ENCODE measurements at regions not wholly inside any gene's neighbourhood (a gene's known extent, or its start where the extent isn't known, plus 50 kb on each side); places are given as distances from the start of the nearest gene placed in this dataset.

DNA sequence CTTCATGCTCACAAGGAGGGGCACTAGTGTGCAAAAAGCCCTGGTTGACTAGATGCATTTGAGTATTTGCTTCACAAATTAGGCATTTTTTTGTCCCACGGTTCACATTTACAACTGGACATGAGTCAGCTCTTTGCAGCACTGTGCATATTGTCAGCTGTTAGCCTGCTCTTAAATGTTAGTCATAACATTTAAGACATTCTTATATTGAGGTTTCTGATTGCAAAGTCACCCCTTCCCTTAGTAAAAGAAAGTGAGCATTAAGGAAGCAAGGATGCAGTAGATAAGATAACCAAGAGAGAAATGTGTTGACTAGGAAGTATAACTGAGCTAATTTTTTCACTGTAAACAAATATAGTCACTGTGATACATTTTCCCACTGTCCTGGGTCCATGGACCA, 132.6 kb upstream of the CTTNBP2NL start:
- no peak overlapping the region for H3K4me3 ChIP-seq (ENCODE audit: low read depth, low read length)
- TF ChIP-seq, protein P1, sequence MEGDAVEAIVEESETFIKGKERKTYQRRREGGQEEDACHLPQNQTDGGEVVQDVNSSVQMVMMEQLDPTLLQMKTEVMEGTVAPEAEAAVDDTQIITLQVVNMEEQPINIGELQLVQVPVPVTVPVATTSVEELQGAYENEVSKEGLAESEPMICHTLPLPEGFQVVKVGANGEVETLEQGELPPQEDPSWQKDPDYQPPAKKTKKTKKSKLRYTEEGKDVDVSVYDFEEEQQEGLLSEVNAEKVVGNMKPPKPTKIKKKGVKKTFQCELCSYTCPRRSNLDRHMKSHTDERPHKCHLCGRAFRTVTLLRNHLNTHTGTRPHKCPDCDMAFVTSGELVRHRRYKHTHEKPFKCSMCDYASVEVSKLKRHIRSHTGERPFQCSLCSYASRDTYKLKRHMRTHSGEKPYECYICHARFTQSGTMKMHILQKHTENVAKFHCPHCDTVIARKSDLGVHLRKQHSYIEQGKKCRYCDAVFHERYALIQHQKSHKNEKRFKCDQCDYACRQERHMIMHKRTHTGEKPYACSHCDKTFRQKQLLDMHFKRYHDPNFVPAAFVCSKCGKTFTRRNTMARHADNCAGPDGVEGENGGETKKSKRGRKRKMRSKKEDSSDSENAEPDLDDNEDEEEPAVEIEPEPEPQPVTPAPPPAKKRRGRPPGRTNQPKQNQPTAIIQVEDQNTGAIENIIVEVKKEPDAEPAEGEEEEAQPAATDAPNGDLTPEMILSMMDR (IDR thresholded peaks at IDR 0.05; ENCODE audit: insufficient read depth, low read length) = no peak
- DNase-seq (ENCODE audit: low read depth) = peak; percentile 75

DNA sequence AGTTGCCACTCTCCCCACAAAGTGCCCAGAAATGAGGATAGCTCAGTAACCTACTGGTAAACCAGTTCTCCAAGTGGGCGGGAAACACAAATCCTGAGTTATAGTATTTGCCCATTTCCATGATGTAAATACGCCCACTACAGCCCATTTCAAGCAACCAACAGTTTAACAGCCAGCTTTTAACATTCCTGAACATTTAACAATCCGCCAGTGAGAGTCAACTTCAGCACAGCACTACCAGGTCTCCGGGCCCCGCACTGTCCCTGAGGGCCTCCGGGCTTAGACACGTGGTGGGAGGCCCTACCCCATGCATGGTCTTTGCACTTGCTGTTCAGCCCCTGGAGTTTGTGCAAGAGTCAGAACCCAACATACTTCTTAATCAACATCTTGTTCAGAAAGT, 132.0 kb upstream of the CTTNBP2NL start:
- no peak overlapping the region for H3K4me3 ChIP-seq (ENCODE audit: low read depth, low read length)
- peak; percentile 12 for DNase-seq (ENCODE audit: low read depth)
- TF ChIP-seq, protein P1 (IDR thresholded peaks at IDR 0.05; ENCODE audit: insufficient read depth, low read length) = no peak

- TF ChIP-seq, protein P1 (IDR thresholded peaks at IDR 0.05; ENCODE audit: insufficient read depth, low read length) = no peak
- peak; percentile 31 for DNase-seq (ENCODE audit: low read depth)
- H3K4me3 ChIP-seq (ENCODE audit: low read depth, low read length) = no peak overlapping the region
Observed at GRCh38 chr1:112264553-112264952, 131.5 kb upstream of the CTTNBP2NL start.

GRCh38 chr1:112265931-112266330, 130.1 kb upstream of the CTTNBP2NL start:
- TF ChIP-seq, protein P1 (IDR thresholded peaks at IDR 0.05; ENCODE audit: insufficient read depth, low read length) = no peak
- peak; percentile 13 for DNase-seq (ENCODE audit: low read depth)
- no peak overlapping the region for H3K4me3 ChIP-seq (ENCODE audit: low read depth, low read length)

DNA sequence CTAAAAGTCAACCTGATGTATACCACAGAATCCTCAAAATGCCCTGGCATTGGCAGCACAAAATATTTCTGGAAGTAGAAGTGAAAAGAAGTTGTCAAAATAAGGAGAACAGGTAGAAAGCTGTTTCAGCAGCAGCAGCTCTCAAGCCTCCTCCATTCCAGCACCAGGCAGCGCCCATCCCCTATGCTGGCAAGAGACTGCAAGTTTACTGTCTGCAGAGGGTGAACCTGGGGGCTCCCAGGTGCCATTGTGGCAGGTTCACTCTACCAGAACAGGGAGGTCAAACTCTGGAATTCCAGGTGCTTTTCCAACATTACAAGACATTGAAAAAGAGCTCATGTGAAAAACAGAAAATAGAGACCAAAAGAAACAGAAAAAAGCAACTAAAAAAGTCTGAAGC, 128.8 kb upstream of the CTTNBP2NL start:
- no peak for DNase-seq (ENCODE audit: low read depth)
- H3K4me3 ChIP-seq (ENCODE audit: low read depth, low read length) = no peak overlapping the region
- TF ChIP-seq, protein P1 (IDR thresholded peaks at IDR 0.05; ENCODE audit: insufficient read depth, low read length) = no peak

DNA sequence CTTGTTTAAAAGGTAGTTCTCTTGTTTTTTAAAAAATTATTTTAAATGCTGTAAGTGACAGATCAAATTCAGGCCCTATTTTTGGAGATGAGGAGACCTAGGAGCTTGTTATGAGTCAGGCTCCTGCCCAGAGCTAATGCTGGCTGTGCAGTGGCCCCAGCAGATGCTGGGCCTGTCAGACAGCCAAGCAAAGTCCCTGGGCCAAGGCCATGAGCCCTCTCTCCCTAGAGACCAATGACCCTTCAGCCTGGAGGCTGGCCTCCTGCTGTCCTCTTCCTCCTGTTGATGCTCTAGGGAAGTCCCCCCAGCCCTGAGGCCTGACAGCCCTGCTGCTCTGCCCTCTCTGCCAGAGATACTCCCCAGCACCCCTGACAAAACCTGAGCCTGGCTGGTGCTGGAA, 128.1 kb upstream of the CTTNBP2NL start:
- peak; percentile 20 for DNase-seq (ENCODE audit: low read depth)
- TF ChIP-seq, protein P1 (IDR thresholded peaks at IDR 0.05; ENCODE audit: insufficient read depth, low read length) = no peak
- no peak overlapping the region for H3K4me3 ChIP-seq (ENCODE audit: low read depth, low read length)

DNA sequence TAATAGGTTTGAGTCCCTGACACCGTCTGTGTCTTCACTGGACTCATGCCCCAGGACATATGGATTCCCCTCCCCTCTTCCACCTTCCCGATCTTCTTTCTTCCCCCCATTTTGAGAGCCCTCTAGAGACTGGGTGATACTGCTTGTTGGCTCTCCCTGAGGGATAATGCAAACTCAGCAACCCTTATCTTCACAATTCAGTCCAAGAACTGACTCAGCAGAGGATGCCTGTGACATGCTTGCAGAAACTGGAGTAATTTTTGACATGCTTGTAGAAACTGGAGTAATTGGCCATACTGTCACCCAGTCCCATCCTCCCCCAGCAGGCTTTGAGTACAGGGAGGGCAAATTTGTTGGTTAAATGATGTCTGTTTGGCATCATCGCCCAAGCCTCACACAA, 127.6 kb upstream of the CTTNBP2NL start:
- H3K4me3 ChIP-seq (ENCODE audit: low read depth, low read length) = no peak overlapping the region
- TF ChIP-seq, protein P1 (IDR thresholded peaks at IDR 0.05; ENCODE audit: insufficient read depth, low read length) = no peak
- peak; percentile 41 for DNase-seq (ENCODE audit: low read depth)
